Adrenal gland (tissue), 5 donors: ENCODE measurements at regions not wholly inside any gene's neighbourhood (a gene's known extent, or its start where the extent isn't known, plus 50 kb on each side); places are given as distances from the start of the nearest gene placed in this dataset.

Source experiments
- POLR2A ChIP-seq, 2 donors: fragments of 450-650 bp; IDR thresholded peaks; one replicate each; pipeline ENCODE4 v1.6.1; 2017; ENCODE audit warnings: antibody characterized with exemption in 2 of 2, mild to moderate bottlenecking in 2 of 2, moderate library complexity in 1 of 2
- TF ChIP-seq, protein P1 (sequence below), 6 experiments: fragments of 450-650 bp in 4 of 6; fragments of 200-600 bp in 2 of 6; sonication (generic) in 1 of 6; IDR thresholded peaks; 1 replicate in 5 of 6; 2 replicates in 1 of 6; pipeline versions ENCODE4 v1.5.1 to v1.8.0; 2016 to 2021; ENCODE audit warnings: antibody characterized with exemption in 6 of 6, mild to moderate bottlenecking in 2 of 6, moderate library complexity in 1 of 6
- donor health status: DM: no; HTN: no; CAD: no.

- TF ChIP-seq, protein P1, sequence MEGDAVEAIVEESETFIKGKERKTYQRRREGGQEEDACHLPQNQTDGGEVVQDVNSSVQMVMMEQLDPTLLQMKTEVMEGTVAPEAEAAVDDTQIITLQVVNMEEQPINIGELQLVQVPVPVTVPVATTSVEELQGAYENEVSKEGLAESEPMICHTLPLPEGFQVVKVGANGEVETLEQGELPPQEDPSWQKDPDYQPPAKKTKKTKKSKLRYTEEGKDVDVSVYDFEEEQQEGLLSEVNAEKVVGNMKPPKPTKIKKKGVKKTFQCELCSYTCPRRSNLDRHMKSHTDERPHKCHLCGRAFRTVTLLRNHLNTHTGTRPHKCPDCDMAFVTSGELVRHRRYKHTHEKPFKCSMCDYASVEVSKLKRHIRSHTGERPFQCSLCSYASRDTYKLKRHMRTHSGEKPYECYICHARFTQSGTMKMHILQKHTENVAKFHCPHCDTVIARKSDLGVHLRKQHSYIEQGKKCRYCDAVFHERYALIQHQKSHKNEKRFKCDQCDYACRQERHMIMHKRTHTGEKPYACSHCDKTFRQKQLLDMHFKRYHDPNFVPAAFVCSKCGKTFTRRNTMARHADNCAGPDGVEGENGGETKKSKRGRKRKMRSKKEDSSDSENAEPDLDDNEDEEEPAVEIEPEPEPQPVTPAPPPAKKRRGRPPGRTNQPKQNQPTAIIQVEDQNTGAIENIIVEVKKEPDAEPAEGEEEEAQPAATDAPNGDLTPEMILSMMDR (IDR thresholded peaks at IDR 0.05): no peak
- no peak for TF ChIP-seq POLR2A (IDR thresholded peaks at IDR 0.05)
Measured at GRCh38 chr4:134677209-134677814, 475.7 kb upstream of the PABPC4L start.
